HG03439 (cell line): ENCODE measurements at regions not wholly inside any gene's neighbourhood (a gene's known extent, or its start where the extent isn't known, plus 50 kb on each side); places are given as distances from the start of the nearest gene placed in this dataset.
"Not testable (repeated sequence)": the region's sequence is repeated elsewhere in the genome, so short reads cannot be mapped to it uniquely, and the experiment has no call there.

Experiments used
- ATAC-seq: cut with Tn5 transposase; IDR thresholded peaks from one replicate; pipeline ENCODE4 v1.9.1; 2021; ENCODE audit warnings: mild to moderate bottlenecking, moderate library complexity; ENCODE audit not compliant: unreplicated experiment

DNA sequence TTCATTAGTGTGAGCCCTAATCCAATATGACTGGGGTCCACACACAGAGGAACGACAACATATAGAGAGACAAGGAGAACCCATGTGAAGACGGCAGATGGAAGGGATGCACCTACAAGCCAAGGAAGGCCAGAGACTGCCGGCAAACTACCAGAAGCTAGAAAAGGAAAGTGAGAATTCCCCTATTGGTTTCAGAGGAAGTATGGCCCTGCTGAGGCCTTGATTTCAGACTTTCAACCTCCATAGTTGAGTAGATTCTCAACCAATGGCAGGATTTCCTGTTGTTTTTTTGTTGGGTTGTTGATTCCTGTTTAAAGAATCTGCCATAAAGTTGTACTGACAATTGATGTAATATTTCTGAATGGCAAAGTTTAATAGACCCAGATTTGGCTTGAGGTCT, 241.5 kb downstream of the SATB2 start:
- ATAC-seq, result no peak

- no peak for ATAC-seq
Observed at GRCh38 chr2:199207011-199207410, 250.7 kb downstream of the SATB2 start.

DNA sequence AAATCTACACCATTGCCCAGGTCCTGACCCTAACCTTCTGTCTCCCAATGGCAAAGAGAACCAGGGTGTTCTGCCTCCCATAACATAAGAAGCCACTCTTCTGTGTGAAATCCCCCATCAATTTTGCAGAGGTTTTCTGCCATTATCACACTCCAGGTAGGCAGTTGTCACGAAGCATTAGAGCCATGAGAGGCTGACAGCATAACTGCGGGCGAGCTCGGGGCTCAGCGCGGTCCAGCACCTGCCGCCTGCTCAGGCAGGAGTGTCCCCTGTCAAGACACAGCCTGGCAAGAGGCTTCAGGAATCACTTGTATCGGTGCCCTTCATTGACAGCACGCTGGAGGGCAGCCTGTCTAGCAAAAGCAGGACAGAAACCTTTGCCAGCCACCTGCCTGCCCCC, 251.2 kb downstream of the SATB2 start:
- no peak for ATAC-seq

DNA sequence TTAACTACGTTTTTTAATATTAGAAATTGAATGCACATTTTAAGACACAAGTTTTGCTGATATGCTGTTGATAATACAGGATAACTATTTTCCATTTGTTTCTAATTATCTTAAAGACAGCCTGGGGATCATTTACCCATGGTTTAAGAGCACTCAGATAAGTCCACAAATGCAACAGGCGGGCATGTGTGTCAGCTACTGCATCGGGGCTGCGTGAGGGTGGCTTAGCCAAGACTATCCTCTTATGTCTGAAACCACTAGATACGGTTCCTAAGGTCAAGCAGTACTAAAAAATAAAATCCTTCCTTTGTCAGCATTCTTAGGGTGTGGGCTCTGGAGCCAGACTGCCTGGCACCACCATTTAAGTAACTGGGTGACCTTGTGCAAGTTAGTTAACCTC, 254.8 kb downstream of the SATB2 start:
- ATAC-seq, result no peak

- no peak for ATAC-seq
Observed at GRCh38 chr2:199201539-199201938, 256.2 kb downstream of the SATB2 start.

DNA sequence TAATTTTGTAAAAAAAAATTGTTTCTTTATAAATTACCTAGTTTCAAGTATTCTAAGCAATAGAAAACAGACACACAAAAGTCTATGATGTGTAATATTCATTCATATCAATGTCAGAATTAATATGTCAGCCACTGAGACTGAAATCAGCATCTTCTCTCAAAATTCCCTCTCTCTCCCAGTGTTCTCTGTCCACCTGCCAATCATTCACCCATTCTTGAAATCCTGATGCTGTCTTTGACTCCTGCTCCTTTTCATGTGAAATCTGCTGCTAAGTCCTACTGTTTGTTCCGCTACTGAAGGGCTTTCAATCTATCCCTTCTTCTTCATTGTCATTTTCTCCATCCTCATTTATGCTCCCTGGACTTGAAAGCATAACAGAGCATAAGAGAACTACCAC, 257.9 kb downstream of the SATB2 start:
- ATAC-seq, result no peak

DNA sequence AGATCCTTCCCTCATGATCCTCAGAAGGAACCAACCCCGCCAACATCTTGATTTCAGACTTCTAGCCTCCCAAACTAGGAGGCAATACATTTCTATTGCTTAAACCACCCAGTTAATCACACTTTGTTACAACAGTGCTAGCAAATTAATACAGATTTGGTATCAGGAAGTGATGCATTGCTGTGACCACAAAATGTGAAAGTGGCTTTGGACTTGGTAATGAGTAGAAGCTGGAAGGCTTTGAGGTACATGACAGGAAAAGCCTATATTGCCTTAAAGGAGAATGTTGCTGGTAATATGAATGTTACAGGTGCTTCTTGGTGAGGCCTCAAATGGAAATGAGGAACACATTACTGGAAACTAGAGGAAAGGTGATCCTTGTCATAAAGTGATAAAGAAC, 260.3 kb downstream of the SATB2 start:
- ATAC-seq, result no peak

GRCh38 chr2:199196686-199197085, 261.1 kb downstream of the SATB2 start:
- no peak for ATAC-seq

GRCh38 chr2:199195927-199196502, 261.7 kb downstream of the SATB2 start:
- no peak for ATAC-seq

GRCh38 chr2:199191461-199191860, 266.3 kb downstream of the SATB2 start:
- ATAC-seq, result no peak

DNA sequence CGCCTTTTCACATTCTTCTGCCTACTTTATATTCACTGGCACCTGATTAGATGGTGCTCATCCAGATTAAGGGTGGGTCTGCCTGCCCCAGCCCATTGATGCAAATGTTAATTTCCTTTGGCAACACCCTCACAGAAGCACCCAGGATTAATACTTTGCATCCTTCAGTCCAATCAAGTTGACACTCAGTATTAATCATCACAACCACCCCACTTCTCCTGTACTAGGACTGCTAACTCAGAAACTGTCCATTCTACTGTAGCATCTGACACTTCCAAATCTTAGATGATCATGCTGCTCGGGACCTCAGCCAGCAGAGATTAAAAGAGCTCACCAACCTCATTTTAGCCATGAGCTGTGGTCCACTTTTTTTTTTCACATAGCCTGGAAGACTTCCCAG, 268.5 kb downstream of the SATB2 start:
- no peak for ATAC-seq

- no peak for ATAC-seq
Observed at GRCh38 chr2:199186301-199186751, 271.4 kb downstream of the SATB2 start.

DNA sequence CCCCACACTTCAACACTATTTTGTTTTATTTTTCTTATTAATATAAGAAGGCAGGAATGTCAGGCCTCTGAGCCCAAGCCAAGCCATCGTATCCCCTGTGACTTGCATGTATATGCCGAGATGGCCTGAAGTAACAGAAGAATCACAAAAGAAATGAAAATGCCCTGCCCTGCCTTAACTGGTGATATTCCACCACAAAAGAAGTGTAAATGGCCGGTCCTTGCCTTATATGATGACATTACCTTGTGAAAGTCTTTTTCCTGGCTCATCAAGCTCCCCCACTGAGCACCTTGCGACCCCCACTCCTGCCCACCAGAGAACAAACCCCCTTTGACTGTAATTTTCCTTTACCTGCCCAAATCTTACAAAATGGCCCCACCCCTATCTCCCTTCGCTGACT, 272.6 kb downstream of the SATB2 start:
- ATAC-seq, result not testable (repeated sequence)

DNA sequence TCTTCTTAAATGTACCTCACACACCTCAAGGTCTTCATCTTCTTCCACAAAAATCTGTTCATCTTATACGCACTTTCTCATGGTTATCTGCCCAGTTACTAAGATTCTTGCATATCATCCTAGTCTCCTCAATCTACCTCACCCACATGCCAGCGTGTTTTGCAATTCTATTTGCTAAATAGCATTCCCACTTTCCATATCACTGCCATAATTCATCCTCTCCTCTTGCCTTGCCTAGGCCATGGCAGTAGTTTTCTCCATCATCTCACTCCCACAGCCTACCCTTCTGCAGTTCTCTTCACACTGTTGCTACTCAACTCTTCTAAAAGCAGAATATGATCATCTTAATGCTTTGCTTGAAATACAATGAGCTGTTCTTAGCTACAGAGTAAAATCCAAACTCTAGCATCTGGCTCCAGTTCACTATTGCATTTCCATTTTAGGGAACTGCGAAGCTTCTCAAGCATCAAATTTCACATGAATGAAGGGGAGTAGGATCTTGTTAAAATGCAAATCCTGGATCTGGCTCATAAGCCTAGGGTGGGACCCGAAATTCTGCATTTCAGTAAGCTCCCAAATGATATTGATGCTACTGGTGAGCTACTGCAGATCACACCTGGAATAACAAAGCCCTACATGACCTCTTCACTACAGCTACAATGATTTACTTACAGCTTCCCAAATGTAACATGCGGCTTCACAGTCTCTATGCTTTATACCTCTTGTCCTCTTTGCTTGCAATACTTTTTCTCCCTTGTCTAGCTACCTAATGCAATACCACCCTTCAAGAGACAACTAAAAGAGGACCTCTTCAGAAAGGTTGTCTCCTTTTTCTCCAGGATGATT, 293.9 kb downstream of the SATB2 start:
- ATAC-seq, result no peak

GRCh38 chr2:199160677-199161465, 296.9 kb downstream of the SATB2 start:
- ATAC-seq, result no peak

DNA sequence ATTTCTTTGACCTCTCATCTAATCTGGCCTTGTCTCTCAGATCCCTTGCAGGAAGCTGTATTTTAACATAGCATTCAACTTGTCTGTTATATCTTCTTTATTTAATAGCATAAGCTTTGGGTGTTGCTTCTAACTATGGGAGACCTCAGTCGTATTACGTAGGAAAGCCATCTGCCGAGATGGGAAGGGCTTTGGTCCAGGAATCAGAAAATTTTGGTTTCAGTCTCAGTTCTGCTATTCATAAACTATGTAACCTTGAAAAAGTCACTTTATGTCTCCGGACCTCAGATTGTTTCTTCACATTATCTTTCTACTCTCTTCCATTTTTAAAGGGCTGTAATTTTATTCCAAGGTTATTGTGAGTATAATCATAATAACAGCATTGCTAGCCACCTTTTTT, 297.7 kb downstream of the SATB2 start:
- no peak for ATAC-seq

- ATAC-seq, result no peak
Observed at GRCh38 chr2:199148076-199148845, 309.5 kb downstream of the SATB2 start.

- ATAC-seq, result no peak
Observed at GRCh38 chr2:199147216-199147615, 310.5 kb downstream of the SATB2 start.

DNA sequence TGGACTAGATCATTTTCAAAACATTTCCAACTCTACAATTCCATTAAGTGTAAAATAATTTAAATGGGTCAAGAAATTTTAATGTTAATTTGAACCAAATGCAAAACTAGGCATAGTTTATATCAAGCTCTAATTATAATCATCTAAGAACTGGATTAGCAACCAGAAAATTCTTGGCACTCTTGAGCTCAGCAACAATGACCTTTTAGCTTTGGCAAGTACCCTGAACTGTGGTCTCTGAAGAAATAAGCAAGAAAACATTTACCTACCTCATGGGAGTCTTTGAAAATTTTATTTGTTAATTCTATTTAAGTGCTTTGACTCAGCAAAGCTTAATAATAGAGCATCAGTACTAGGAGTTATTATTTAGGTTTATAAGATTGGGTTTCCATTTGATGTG, 313.2 kb downstream of the SATB2 start:
- no peak for ATAC-seq

- ATAC-seq, result no peak
Observed at GRCh38 chr2:199144036-199144435, 313.7 kb downstream of the SATB2 start.

GRCh38 chr2:199136681-199137080, 321.1 kb downstream of the SATB2 start:
- no peak for ATAC-seq
